Renal cortex interstitium (tissue), 11 donors: ENCODE measurements at regions not wholly inside any gene's neighbourhood (a gene's known extent, or its start where the extent isn't known, plus 50 kb on each side); places are given as distances from the start of the nearest gene placed in this dataset.

Experiments
- DNase-seq, 11 donors: peaks; one replicate each; pipeline ENCODE4 v3.0.0-alpha.2; 2013; ENCODE audit warnings: low read depth in 9 of 11, low spot score in 4 of 11; ENCODE audit errors: extremely low read depth in 1 of 11

GRCh38 chr1:232531291-232531690 is 98.6 kb downstream of the SIPA1L2 start:
- no peak for DNase-seq

- DNase-seq: no peak
These were observed 100.2 kb downstream of the SIPA1L2 start for GRCh38 chr1:232529747-232530146.

GRCh38 chr1:232528472-232529089 is 101.4 kb downstream of the SIPA1L2 start:
- DNase-seq: no peak

GRCh38 chr1:232524056-232524455 is 105.9 kb downstream of the SIPA1L2 start:
- DNase-seq: no peak

- no peak for DNase-seq
These were observed 107.7 kb downstream of the SIPA1L2 start for GRCh38 chr1:232522189-232522588.

- DNase-seq: no peak
These were observed 108.3 kb downstream of the SIPA1L2 start for GRCh38 chr1:232521660-232522059.

- DNase-seq: no peak
These were observed 110.7 kb downstream of the SIPA1L2 start for GRCh38 chr1:232519186-232519585.

- no peak for DNase-seq
These were observed 111.6 kb downstream of the SIPA1L2 start for GRCh38 chr1:232518349-232518748.

- no peak for DNase-seq
These were observed 112.7 kb downstream of the SIPA1L2 start for GRCh38 chr1:232517204-232517603.

GRCh38 chr1:232515706-232516105 is 114.2 kb downstream of the SIPA1L2 start:
- no peak for DNase-seq

- no peak for DNase-seq
These were observed 117.2 kb downstream of the SIPA1L2 start for GRCh38 chr1:232512712-232513111.

GRCh38 chr1:232511172-232511571 is 118.8 kb downstream of the SIPA1L2 start:
- no peak for DNase-seq

- DNase-seq: no peak
These were observed 119.4 kb downstream of the SIPA1L2 start for GRCh38 chr1:232510367-232511110.

GRCh38 chr1:232509570-232509969 is 120.4 kb downstream of the SIPA1L2 start:
- DNase-seq: no peak

- DNase-seq: no peak
These were observed 121.7 kb downstream of the SIPA1L2 start for GRCh38 chr1:232508130-232508701.

GRCh38 chr1:232507571-232507970 is 122.4 kb downstream of the SIPA1L2 start:
- DNase-seq: no peak

GRCh38 chr1:232505884-232506283 is 124.0 kb downstream of the SIPA1L2 start:
- DNase-seq: no peak

GRCh38 chr1:232504651-232505050 is 125.3 kb downstream of the SIPA1L2 start:
- no peak for DNase-seq

- DNase-seq: no peak
These were observed 126.4 kb downstream of the SIPA1L2 start for GRCh38 chr1:232503497-232503896.

GRCh38 chr1:232501854-232502253 is 128.1 kb downstream of the SIPA1L2 start:
- DNase-seq: no peak

- no peak for DNase-seq
These were observed 130.7 kb downstream of the SIPA1L2 start for GRCh38 chr1:232499188-232499587.
